AG09309 (cell line): ENCODE measurements at regions not wholly inside any gene's neighbourhood (a gene's known extent, or its start where the extent isn't known, plus 50 kb on each side); places are given as distances from the start of the nearest gene placed in this dataset.

Experiments
- DNase-seq: peaks from one replicate; pipeline ENCODE4 v3.0.0-alpha.2; 2010; ENCODE audit warnings: low read depth
- H3K4me3 ChIP-seq: 2 replicates; pipeline ENCODE4 v1.5.1; 2011; ENCODE audit warnings: mild to moderate bottlenecking, low read depth, low read length, moderate library complexity; ENCODE audit not compliant: control insufficient read depth
- TF ChIP-seq, protein P1 (sequence below): IDR thresholded peaks from 2 replicates; pipeline ENCODE4 v1.5.1; 2011; ENCODE audit warnings: mild to moderate bottlenecking, low read depth, low read length, inconsistent platforms; ENCODE audit not compliant: insufficient read depth, control insufficient read depth; ENCODE audit errors: missing control alignments

DNA sequence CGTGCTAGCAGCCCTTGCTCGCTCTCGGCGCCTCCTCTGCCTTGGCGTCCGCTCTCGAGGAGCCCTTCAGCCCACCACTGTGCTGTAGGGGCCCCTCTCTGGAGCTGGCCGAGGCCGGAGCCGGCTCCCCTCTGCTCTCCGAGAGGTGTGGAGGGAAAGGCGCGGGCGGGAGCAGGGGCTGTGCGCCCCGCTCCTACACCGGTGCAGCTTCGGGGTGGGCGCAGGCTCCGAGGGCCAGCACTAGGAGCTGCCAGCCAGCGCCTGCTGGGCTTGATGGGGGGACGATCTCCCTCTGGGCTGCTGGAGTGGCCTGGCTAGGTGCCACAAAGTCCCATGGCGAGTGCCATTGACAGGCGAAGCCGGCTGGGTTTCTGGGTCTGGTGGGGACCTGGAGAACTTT is 365.5 kb downstream of the SLITRK1 start:
- DNase-seq: no peak
- no peak overlapping the region for H3K4me3 ChIP-seq
- TF ChIP-seq, protein P1, sequence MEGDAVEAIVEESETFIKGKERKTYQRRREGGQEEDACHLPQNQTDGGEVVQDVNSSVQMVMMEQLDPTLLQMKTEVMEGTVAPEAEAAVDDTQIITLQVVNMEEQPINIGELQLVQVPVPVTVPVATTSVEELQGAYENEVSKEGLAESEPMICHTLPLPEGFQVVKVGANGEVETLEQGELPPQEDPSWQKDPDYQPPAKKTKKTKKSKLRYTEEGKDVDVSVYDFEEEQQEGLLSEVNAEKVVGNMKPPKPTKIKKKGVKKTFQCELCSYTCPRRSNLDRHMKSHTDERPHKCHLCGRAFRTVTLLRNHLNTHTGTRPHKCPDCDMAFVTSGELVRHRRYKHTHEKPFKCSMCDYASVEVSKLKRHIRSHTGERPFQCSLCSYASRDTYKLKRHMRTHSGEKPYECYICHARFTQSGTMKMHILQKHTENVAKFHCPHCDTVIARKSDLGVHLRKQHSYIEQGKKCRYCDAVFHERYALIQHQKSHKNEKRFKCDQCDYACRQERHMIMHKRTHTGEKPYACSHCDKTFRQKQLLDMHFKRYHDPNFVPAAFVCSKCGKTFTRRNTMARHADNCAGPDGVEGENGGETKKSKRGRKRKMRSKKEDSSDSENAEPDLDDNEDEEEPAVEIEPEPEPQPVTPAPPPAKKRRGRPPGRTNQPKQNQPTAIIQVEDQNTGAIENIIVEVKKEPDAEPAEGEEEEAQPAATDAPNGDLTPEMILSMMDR: no peak

DNA sequence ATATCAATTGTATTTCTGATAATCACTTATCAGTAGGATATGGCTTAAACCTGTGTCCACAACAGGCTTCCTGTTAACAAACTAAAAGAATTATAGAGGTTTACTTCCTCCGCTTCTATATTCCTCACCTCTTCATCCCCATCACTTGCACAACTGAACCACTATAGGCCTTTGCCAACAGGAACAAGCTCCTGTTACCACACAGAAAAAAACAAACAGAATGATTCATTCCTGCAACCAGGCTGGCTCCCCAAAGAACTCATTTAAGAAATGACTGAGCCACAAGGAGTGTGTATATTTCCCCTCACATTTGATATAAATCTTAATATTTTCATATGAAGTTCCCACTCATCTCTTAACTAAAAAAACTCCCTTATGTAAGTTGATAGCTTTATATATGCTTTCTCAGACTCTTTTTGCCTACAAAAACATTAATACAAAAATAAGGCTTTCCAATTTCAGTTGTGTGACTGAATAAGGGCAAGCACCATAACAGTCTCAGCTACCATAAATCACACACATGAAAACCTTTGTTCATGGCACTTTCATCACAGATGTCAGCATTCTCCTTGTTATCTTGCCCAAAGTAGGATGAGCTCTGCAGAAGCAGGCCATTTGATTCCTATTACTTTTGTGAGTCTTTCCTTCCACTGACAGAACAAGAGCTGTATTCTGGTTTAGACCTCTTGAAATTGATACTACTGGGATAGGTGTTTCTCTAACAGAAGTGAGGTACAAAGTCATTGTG is 366.8 kb downstream of the SLITRK1 start:
- TF ChIP-seq, protein P1: no peak
- H3K4me3 ChIP-seq: no peak overlapping the region
- DNase-seq: peak; percentile 45

- no peak overlapping the region for H3K4me3 ChIP-seq
- TF ChIP-seq, protein P1: no peak
- DNase-seq: no peak
Measured at GRCh38 chr13:83508771-83509301, 373.4 kb downstream of the SLITRK1 start.

DNA sequence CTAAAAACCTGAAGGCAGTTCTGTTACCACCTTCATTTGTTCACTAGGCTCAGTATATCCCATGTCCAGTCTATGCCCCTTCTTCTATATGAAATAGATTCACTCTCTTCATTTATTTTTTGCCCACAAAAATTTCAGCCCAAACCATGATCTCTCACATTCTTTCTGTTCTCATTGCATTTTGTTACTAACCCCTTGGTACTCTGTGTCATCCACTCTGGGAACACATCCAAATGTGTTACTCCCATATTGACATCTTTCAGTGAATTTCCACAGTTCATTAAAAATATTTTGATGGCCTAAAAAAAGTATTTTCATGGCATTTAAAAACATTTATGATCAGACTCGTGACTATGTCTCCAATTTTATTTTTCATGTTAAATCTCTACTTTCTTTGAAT is 378.9 kb downstream of the SLITRK1 start:
- TF ChIP-seq, protein P1: no peak
- H3K4me3 ChIP-seq: no peak overlapping the region
- no peak for DNase-seq

DNA sequence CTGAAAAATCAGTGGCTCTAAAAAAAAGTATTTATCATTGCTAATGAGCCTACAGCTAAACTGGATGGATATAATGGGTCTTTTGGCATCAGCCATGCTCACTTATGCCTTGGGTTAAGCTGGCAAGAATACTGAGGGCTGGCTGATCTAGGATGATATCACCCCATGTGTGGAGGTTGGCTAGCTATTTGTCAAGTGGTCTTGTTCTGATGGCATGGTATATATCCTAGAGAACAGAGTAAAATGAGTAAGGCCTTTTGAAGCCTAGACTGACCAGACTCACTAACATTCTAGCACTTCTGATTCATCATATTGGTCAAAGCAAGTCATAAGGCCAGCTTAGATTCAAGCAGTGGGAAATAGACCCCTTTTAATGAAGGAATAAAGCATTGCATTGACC is 383.0 kb downstream of the SLITRK1 start:
- no peak for DNase-seq
- TF ChIP-seq, protein P1: no peak
- no peak overlapping the region for H3K4me3 ChIP-seq

DNA sequence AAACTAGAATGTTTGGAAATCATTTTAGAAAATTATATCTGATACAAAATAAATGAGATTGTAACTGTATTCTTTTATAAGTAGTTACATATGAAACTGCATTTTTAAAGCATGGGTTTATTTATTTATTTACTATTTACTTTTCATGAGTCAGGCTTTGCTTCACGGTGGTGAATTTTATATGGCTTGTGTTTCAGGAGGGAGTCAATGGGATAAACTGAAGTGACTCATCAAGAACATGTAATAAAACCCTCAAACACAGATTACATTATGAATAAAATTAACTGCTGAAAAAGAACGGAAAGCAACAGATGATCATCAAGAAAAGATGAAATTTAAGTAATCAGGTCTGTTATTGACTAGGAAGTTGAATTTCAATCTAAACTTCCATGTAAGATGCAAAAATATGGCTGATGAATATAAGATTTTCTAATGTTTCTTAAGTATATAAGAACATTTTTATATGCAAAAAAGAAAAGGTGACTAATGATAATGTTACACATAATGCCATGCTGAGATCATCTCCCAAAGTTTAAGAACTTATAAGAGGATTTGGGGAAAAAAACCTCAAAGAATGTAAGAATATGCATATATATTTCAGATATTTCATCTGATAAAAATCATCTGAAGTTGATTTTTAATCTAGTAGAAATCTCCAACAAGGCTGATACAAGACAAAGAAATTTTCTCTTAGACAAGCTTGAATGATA is 383.6 kb downstream of the SLITRK1 start:
- H3K4me3 ChIP-seq: no peak overlapping the region
- DNase-seq: peak; percentile 64
- TF ChIP-seq, protein P1: no peak
